ENCODE measurements at regions not wholly inside any gene's neighbourhood (a gene's known extent, or its start where the extent isn't known, plus 50 kb on each side); places are given as distances from the start of the nearest gene placed in this dataset.

- TF ChIP-seq, protein P1, sequence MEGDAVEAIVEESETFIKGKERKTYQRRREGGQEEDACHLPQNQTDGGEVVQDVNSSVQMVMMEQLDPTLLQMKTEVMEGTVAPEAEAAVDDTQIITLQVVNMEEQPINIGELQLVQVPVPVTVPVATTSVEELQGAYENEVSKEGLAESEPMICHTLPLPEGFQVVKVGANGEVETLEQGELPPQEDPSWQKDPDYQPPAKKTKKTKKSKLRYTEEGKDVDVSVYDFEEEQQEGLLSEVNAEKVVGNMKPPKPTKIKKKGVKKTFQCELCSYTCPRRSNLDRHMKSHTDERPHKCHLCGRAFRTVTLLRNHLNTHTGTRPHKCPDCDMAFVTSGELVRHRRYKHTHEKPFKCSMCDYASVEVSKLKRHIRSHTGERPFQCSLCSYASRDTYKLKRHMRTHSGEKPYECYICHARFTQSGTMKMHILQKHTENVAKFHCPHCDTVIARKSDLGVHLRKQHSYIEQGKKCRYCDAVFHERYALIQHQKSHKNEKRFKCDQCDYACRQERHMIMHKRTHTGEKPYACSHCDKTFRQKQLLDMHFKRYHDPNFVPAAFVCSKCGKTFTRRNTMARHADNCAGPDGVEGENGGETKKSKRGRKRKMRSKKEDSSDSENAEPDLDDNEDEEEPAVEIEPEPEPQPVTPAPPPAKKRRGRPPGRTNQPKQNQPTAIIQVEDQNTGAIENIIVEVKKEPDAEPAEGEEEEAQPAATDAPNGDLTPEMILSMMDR (conservative IDR thresholded peaks at IDR 0.05; ENCODE audit: low read depth, low read length): no peak
- TF ChIP-seq EZH2 (IDR thresholded peaks at IDR 0.05; ENCODE audit: low read length, unreplicated experiment): no peak
Measured at GRCh38 chr2:120979398-120979797, 243.7 kb downstream of the GLI2 start.

All from PC-3 (cell line).